CD1c-positive myeloid dendritic cell (primary cell): ENCODE measurements at regions not wholly inside any gene's neighbourhood (a gene's known extent, or its start where the extent isn't known, plus 50 kb on each side); places are given as distances from the start of the nearest gene placed in this dataset.

ENCODE experiments used
- DNase-seq: peaks from one replicate; pipeline ENCODE4 v3.0.0-alpha.2; 2016; ENCODE audit errors: extremely low spot score

GRCh38 chr15:69626095-69627066, 173.8 kb downstream of the RPLP1 start:
- no peak for DNase-seq

- DNase-seq, result no peak
These were observed 175.0 kb downstream of the RPLP1 start for GRCh38 chr15:69627548-69628158.

DNA sequence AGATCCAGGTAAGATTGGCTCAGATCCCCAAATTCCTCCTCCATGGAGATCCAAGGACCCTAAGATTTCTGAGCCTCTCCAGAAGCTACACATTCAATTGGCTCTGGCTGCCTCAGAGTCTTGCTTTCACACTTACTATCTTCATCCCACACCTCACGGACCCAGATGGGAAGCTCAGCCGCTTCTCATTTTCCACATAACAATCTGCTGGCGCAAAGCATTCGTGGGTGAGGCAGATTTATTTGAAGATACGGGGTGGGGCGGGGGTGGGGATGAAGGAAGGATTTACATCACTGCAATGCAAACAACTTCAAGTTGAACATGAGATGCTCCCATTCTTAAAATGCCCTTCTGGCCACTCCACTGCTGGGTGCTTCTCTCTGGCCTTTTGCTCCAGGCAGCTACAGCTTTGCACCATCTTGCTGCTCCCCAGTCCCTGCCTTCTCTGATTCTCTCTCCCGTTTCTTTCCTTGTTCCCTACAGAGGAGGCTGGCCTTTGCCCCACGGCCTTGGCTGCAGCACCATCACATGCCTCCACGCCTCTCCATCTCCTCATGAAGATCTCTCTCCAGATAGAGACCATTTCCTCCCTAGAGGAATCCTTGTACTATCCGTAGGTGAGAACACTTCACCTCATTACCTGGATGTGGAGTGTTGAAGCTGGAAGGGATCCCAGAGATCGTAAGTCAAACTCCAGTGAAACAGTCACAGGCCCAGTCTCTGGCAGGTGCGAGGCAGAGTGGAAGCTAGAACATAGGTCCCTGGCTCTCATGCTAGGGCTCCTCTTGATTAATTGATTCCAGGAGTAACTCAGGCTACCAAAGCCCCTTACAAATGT, 175.9 kb downstream of the RPLP1 start:
- no peak for DNase-seq

DNA sequence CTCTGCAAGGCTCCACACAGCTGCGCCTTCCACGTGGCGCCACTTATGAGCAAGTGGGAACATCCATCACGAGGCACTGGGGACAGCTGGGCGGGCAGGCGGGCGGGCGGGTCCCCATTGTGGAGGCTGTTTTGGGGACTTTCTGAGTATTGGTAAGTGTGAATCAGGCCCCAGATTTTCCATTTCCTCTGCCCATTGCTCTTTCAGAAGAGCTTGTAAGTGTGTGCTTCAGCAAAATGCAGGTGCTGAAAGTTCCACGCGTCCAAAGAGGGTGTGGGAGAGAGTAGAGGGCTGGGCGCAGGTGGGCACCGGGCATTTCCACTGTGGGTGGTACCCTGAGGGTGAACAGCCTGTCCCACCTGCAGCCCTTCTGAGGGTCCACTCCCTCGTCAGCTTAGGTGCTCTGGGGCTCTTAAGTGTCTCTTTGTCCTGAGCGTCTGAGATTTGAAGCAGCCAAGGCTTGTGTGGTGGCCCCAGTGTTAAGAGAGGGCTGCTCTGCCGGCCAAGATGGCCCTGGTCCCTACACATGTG, 177.1 kb downstream of the RPLP1 start:
- no peak for DNase-seq

- DNase-seq, result no peak
These were observed 178.4 kb downstream of the RPLP1 start for GRCh38 chr15:69631005-69631404.

DNA sequence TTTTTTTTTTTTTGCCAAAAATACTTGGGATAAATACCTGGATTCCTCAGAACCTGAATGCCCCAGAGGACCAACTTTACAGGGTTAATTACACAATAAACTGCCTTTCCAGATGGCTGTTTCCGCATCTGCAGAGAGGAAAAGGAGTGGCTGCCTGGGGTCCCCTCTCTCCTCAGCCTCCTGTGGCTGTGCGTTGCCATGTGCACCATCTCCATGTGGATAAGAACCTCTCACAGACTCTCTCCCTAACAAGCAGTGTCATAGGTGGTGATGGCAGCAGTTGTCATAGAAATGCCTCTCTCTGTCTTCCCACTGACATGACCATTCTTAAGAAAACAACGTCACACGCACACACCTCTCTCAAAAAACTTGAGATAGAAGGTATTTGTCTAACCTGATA, 179.4 kb downstream of the RPLP1 start:
- DNase-seq, result no peak

GRCh38 chr15:69634860-69635259, 182.2 kb downstream of the RPLP1 start:
- DNase-seq, result no peak

DNA sequence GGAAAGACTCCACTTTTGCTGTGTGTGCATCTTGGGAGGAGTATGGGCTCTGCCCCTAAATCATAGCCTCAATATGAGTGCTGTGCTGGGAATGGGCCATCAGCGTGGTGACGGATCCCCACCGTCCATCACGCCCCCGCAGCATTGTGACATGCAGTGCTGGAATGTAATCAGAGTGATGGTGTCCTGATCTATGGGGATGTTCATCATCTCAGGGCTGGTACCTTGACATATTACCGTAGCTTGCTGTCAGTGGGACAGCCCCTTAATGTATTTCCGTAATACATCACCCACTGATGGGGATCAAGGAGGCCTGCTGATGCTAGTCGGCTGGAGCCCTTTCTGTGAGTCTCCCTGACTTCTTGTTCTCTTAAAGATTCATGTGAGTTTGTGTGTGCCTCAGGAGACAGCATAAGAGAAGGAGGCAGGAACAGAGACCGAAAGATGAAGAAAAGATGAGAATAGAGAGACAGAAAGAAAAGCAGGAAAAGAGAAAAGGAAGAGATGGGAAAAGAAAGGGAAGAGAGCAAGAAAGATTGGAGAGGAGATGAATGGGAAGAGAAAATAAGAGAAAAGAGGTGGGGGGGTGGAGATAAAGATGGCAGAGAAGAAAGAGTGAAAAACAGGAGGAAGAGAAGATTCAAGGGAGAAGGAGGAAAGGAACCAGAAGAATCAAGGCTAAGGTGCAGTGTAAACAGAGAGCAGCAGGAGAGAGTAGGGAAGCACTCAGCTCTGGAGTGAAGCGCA, 183.7 kb downstream of the RPLP1 start:
- DNase-seq, result no peak

- DNase-seq, result no peak
These were observed 185.2 kb downstream of the RPLP1 start for GRCh38 chr15:69637818-69638217.

DNA sequence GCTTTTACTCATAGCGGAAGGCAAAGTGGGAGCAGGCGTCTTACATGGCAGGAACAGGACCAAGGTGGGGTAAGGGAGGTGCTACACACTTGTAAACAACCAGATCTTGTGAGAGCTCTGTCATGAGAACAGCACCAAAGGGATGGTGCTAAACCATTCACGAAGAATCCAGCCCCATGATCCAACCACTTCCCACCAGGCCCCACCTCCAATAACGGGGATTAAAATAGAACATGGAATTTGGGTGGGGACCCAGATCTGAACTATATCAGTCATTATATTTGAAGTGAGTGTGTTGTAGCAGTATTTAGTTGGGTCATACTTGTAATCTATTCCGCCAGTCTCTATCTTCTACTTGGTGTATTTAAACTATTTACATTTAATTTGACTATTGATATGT, 190.9 kb downstream of the RPLP1 start:
- no peak for DNase-seq

- DNase-seq, result no peak
These were observed 191.4 kb downstream of the RPLP1 start for GRCh38 chr15:69643971-69644370.

GRCh38 chr15:69644876-69645275, 192.3 kb downstream of the RPLP1 start:
- no peak for DNase-seq

- no peak for DNase-seq
These were observed 194.5 kb downstream of the RPLP1 start for GRCh38 chr15:69647142-69647513.

DNA sequence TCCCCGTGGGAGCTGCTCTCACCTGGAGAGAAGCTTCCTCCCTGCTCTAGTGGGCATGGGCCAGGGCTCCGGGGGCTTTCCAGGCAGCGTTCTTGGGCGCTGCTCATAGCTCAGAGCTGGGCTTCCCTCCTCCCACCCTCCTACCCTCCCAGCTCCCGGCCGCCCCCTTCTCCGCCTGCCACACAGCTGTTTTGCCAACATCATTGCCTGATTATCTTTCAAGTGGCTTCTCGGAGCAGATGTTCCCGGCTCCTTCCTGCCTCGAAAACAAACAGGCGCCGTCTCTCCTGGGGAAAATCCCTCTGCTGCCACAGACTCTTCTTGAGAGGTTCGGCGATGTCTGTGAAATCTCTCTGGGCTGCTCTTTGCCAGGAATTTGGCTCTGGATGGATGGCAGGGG, 195.6 kb downstream of the RPLP1 start:
- no peak for DNase-seq

- DNase-seq, result no peak
These were observed 196.4 kb downstream of the RPLP1 start for GRCh38 chr15:69648775-69649735.

DNA sequence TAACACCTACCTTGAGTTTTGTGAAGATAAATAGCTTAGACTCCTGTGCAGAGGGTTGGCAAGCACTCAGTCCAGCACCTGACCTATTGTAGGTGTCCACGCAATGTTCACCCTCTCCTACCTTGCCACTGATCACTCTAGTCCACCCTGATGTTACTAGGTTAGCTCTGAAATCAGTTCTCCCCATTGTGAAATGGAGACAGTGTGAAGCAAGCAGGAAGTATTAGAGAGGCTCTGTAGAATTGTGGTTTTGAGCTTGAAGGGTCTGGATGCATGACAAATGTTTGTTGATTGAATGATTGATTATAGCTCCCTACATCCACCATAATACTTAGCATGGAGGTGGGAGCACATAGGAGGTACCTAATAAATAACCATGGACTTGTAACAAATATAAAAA, 199.7 kb downstream of the RPLP1 start:
- no peak for DNase-seq

- DNase-seq, result no peak
These were observed 200.2 kb downstream of the RPLP1 start for GRCh38 chr15:69652751-69653305.

DNA sequence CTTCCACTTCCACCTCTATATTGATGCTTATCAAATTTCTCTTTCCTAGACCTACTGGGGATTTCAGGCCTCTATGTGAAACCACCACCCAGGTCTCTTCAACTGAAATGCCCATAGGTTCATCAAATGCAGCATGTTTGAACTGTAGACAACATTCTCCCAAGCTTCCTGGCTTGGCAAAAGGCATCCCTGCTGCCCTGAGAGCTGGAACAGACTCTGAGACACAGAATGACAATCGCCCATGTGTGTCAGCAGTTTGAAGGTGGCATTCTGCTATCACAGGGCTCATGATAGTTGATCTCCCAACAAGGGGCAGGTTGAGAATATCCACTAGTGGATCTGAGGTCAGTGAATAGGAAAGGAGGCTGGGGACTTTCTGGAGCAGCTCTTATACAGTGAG, 200.7 kb downstream of the RPLP1 start:
- no peak for DNase-seq

GRCh38 chr15:69653846-69654245, 201.2 kb downstream of the RPLP1 start:
- no peak for DNase-seq
